GM23248 (cell line): ENCODE measurements at regions not wholly inside any gene's neighbourhood (a gene's known extent, or its start where the extent isn't known, plus 50 kb on each side); places are given as distances from the start of the nearest gene placed in this dataset.
"Not testable (repeated sequence)": the region's sequence is repeated elsewhere in the genome, so short reads cannot be mapped to it uniquely, and the experiment has no call there.

Experiments used
- DNase-seq: peaks from one replicate; pipeline ENCODE4 v3.0.0-alpha.2; 2015
- H2AFZ ChIP-seq: fragments of 200-600 bp; sonication (generic); 2 replicates; pipeline ENCODE4 v1.6.1; 2016; ENCODE audit warnings: antibody characterized with exemption
- H3F3A ChIP-seq: fragments of 200-600 bp; sonication (generic); 2 replicates; pipeline ENCODE4 v1.6.1; 2016; ENCODE audit warnings: mild to moderate bottlenecking, antibody characterized with exemption, mixed run types; ENCODE audit not compliant: insufficient read depth
- H3K27ac ChIP-seq: fragments of 200-600 bp; sonication (generic); 2 replicates; pipeline ENCODE4 v1.5.1; 2016; ENCODE audit warnings: mild to moderate bottlenecking
- H3K27me3 ChIP-seq: fragments of 200-600 bp; sonication (generic); replicated peaks from 2 replicates; pipeline ENCODE4 v1.6.1; 2016; ENCODE audit warnings: mild to moderate bottlenecking; ENCODE audit not compliant: insufficient read depth
- H3K36me3 ChIP-seq: fragments of 200-600 bp; sonication (generic); 2 replicates; pipeline ENCODE4 v1.6.1; 2016; ENCODE audit warnings: low read depth, mild to moderate bottlenecking
- H3K4me1 ChIP-seq: fragments of 200-600 bp; sonication (generic); 2 replicates; pipeline ENCODE4 v1.6.1; 2016; ENCODE audit warnings: mild to moderate bottlenecking; ENCODE audit not compliant: insufficient read depth
- H3K4me2 ChIP-seq: fragments of 200-600 bp; sonication (generic); one replicate; pipeline ENCODE4 v1.6.1; 2016; ENCODE audit warnings: mild to moderate bottlenecking; ENCODE audit not compliant: unreplicated experiment
- H3K4me3 ChIP-seq: fragments of 200-600 bp; sonication (generic); 2 replicates; pipeline ENCODE4 v1.5.1; 2016; ENCODE audit warnings: mild to moderate bottlenecking
- H3K79me2 ChIP-seq: fragments of 200-600 bp; sonication (generic); 2 replicates; pipeline ENCODE4 v1.6.1; 2016; ENCODE audit warnings: mild to moderate bottlenecking; ENCODE audit not compliant: insufficient read depth
- H3K9ac ChIP-seq: fragments of 200-600 bp; sonication (generic); 2 replicates; pipeline ENCODE4 v1.6.1; 2016; ENCODE audit warnings: mild to moderate bottlenecking
- H3K9me2 ChIP-seq: fragments of 200-600 bp; sonication (generic); 2 replicates; pipeline ENCODE4 v1.6.1; 2016; ENCODE audit warnings: mixed run types, mild to moderate bottlenecking, moderate library complexity; ENCODE audit not compliant: insufficient read depth
- H3K9me3 ChIP-seq: fragments of 200-600 bp; sonication (generic); one replicate; pipeline ENCODE4 v1.6.1; 2017; ENCODE audit warnings: low read depth
- H4K20me1 ChIP-seq: fragments of 200-600 bp; sonication (generic); 2 replicates; pipeline ENCODE4 v1.6.0; 2016; ENCODE audit not compliant: insufficient read depth
- EZH2 ChIP-seq: fragments of 200-600 bp; sonication (generic); IDR thresholded peaks from 2 replicates; pipeline ENCODE4 v1.6.1; 2018; ENCODE audit warnings: antibody characterized with exemption, mild to moderate bottlenecking; ENCODE audit not compliant: insufficient read depth, poor library complexity, severe bottlenecking
- EZH2phosphoT487 ChIP-seq: fragments of 200-600 bp; sonication (generic); IDR thresholded peaks from 2 replicates; pipeline ENCODE4 v1.6.1; 2018; ENCODE audit warnings: antibody characterized with exemption, moderate library complexity, mild to moderate bottlenecking, low read depth; ENCODE audit not compliant: insufficient read depth
- WGBS, 2 experiments: methylation state at CpG; one replicate each; pipeline ENCODE4 v1.1.6; 2015 to 2017; ENCODE audit warnings: low lambda C conversion rate in 2 of 2, low coverage in 1 of 2; ENCODE audit errors: missing lambda C conversion rate in 2 of 2; 5-methylcytosine and 5-hydroxymethylcytosine counted together
- in situ Hi-C: fragments of 300-500 bp; cut with MboI; formaldehyde crosslinking; loops from 2 replicates; pipeline ENCODE4 v1.15.0; 2020

- no peak for DNase-seq
- H3F3A ChIP-seq = no peaks in the 10 kb centered on the region
- H3K9ac ChIP-seq = no peak overlapping the region
- no peaks in the 10 kb centered on the region for H3K9me2 ChIP-seq
- no peaks in the 10 kb centered on the region for H3K4me1 ChIP-seq
- H3K36me3 ChIP-seq = no peaks in the 10 kb centered on the region
- H3K9me3 ChIP-seq = no peaks in the 10 kb centered on the region
- H3K4me3 ChIP-seq = no peak overlapping the region
- TF ChIP-seq EZH2phosphoT487 (no peak), EZH2 (no peak)
- in situ Hi-C loops = no loop called here
- no peaks in the 10 kb centered on the region for H4K20me1 ChIP-seq
- no peak overlapping the region for H3K4me2 ChIP-seq
- no peak overlapping the region for H2AFZ ChIP-seq
- 30 to 33% methylated on average over 3 of the region's 3 CpGs for WGBS, 2 experiments
- no peaks in the 10 kb centered on the region for H3K27me3 ChIP-seq
- no peaks in the 10 kb centered on the region for H3K79me2 ChIP-seq
- H3K27ac ChIP-seq = no peak overlapping the region
These were observed 430.1 kb upstream of the FGF16 start for GRCh38 chrX:77017093-77017492.

GRCh38 chrX:77046180-77046810 lies 400.9 kb upstream of the FGF16 start:
- H3K4me2 ChIP-seq, H3K9me3 ChIP-seq, H3K9me2 ChIP-seq, H3F3A ChIP-seq, in situ Hi-C loops, H3K9ac ChIP-seq, H3K27ac ChIP-seq, H3K36me3 ChIP-seq, H3K4me1 ChIP-seq, H4K20me1 ChIP-seq, H2AFZ ChIP-seq, H3K27me3 ChIP-seq, H3K79me2 ChIP-seq, H3K4me3 ChIP-seq, DNase-seq: not testable (repeated sequence)
- whole genome bisulfite sequencing, 2 experiments = 3 to 9% methylated on average over 19 to 25 of the region's 29 CpGs

GRCh38 chrX:77060572-77060971 lies 386.6 kb upstream of the FGF16 start:
- H3K4me3 ChIP-seq = no peak overlapping the region
- H2AFZ ChIP-seq = no peak overlapping the region
- DNase-seq = no peak
- no peaks in the 10 kb centered on the region for H4K20me1 ChIP-seq
- no peaks in the 10 kb centered on the region for H3K9me3 ChIP-seq
- H3K27ac ChIP-seq = no peak overlapping the region
- no peaks in the 10 kb centered on the region for H3F3A ChIP-seq
- H3K79me2 ChIP-seq = no peaks in the 10 kb centered on the region
- no peaks in the 10 kb centered on the region for H3K4me1 ChIP-seq
- H3K9ac ChIP-seq = no peak overlapping the region
- H3K36me3 ChIP-seq = no peaks in the 10 kb centered on the region
- no peak for TF ChIP-seq EZH2
- TF ChIP-seq EZH2phosphoT487 = no peak
- no peaks in the 10 kb centered on the region for H3K27me3 ChIP-seq
- H3K4me2 ChIP-seq = no peak overlapping the region
- in situ Hi-C loops = no loop called here
- WGBS, 2 experiments = 0% methylated on average over 1 to 2 of the region's 2 CpGs
- H3K9me2 ChIP-seq = no peaks in the 10 kb centered on the region

- Histone ChIP-seq H3K4me2 (no peak overlapping the region), H3K36me3 (no peaks in the 10 kb centered on the region), H4K20me1 (no peaks in the 10 kb centered on the region), H3K4me3 (no peak overlapping the region), H3K4me1 (no peaks in the 10 kb centered on the region), H3K27me3 (no peaks in the 10 kb centered on the region), H3K79me2 (no peaks in the 10 kb centered on the region), H3K27ac (no peak overlapping the region), H3F3A (no peaks in the 10 kb centered on the region), H3K9me3 (no peaks in the 10 kb centered on the region), H3K9ac (no peak overlapping the region), H3K9me2 (no peaks in the 10 kb centered on the region), H2AFZ (no peak overlapping the region)
- TF ChIP-seq EZH2phosphoT487 (no peak), EZH2 (no peak)
- no peak for DNase-seq
- in situ Hi-C loops = no loop called here
These were observed 386.2 kb upstream of the FGF16 start for GRCh38 chrX:77061022-77061421.

GRCh38 chrX:77061545-77061944 lies 385.6 kb upstream of the FGF16 start:
- Histone ChIP-seq H3K9me2 (no peaks in the 10 kb centered on the region), H3K79me2 (no peaks in the 10 kb centered on the region)
- in situ Hi-C loops = no loop called here

More at GRCh38 chrX:77061545-77061944, 385.6 kb upstream of the FGF16 start:
- Histone ChIP-seq H3K4me1 (no peaks in the 10 kb centered on the region), H3K27ac (no peak overlapping the region), H3K9me3 (no peaks in the 10 kb centered on the region), H3K27me3 (no peaks in the 10 kb centered on the region), H2AFZ (no peak overlapping the region), H4K20me1 (no peaks in the 10 kb centered on the region), H3K36me3 (no peaks in the 10 kb centered on the region), H3K4me2 (no peak overlapping the region), H3K9ac (no peak overlapping the region), H3F3A (no peaks in the 10 kb centered on the region), H3K4me3 (no peak overlapping the region)
- TF ChIP-seq EZH2phosphoT487 (no peak), EZH2 (no peak)
- 0 to 3% methylated on average over 3 of the region's 3 CpGs for WGBS, 2 experiments
- no peak for DNase-seq
